Activated CD4-positive, alpha-beta T cell treated with anti-CD3 and anti-CD28 coated beads, Interleukin-2, amount 50 U/mL, for 1 hour (primary cell): ENCODE measurements at regions not wholly inside any gene's neighbourhood (a gene's known extent, or its start where the extent isn't known, plus 50 kb on each side); places are given as distances from the start of the nearest gene placed in this dataset.
A peak's percentile ranks its signal among the peaks of the same experiment; 100 is the strongest.
"Not testable (repeated sequence)": the region's sequence is repeated elsewhere in the genome, so short reads cannot be mapped to it uniquely, and the experiment has no call there.

Source experiments
- DNase-seq: peaks from one replicate; pipeline ENCODE4 v3.0.0-alpha.2; 2020

DNA sequence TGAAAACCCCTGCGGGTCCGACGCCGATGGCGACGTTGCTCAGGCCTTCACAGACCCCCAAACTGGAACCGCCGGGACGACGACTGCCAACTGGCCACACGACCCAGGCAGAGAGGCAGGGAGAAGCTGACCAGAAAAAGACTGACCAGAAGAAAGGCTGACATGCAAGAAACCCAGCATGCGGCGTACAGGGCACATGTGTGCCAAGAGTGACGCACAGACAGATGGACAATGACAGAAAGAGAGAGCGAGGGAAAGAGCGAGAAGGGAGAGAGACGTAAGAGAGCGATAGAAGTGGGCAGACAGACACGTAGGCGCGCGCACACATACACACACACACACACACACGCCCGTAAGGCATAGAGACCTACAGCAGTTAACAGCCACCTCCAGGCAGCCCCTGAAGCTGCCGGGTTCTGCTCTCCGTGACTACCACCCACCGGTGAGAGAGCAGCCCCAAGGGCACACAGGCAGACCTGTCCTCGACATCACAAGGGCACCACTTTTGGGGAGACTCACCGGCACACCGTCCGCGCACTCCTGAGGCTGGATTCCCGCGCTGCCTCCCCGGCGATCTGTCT is 67.2 kb upstream of the ZNF527 start:
- DNase-seq: no peak

DNA sequence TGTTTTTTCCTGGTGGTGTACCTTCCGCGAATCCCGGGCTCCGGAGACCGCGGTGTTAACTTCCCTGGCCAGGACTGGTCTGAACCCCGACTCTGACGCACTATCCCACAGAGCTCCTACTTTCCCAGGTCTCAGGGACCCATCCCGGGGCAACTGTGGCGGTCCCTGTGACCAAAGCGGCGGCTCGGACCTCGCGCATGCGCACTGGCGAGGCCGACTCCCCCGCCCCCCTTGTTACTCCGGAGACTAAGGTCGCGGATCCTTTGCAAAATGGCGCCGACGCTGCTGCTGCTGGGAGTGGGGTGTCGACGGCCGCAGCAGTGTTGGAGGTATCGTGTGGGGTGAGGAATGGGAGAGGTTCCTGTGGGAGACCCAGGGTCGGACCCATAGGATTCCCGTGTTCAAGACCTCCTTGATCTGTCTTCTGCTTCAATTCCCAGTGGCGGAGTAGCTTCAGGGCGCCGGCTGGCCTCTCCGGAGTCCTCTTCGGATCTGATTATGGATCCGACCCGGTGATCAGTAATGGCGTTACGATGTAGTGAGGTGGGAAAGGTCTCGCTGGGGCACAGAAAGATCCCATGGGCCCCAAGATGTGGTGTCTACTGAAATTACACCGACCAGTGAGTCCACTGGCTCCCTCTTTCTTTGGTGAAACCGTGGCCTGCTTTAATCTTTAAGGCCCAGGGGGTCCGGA is 66.6 kb upstream of the ZNF527 start:
- no peak for DNase-seq

DNA sequence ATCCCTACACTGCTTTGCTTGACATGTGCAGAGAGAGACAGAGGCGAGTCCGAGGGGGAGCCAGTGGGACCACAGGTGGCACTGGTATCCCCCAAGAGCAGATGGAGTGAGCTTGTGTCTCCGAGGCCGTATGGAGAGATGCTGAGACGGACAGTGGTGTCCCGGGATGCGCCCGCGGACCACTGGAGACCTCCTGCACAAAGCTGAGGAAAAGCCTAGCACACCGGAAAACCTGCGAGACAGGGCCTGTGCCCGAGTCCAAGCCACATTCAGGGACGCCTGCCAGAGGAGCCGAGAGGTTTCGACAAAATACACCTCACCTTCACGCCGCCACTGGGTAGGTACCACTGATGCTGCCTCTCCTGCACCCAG is 66.0 kb upstream of the ZNF527 start:
- no peak for DNase-seq

DNA sequence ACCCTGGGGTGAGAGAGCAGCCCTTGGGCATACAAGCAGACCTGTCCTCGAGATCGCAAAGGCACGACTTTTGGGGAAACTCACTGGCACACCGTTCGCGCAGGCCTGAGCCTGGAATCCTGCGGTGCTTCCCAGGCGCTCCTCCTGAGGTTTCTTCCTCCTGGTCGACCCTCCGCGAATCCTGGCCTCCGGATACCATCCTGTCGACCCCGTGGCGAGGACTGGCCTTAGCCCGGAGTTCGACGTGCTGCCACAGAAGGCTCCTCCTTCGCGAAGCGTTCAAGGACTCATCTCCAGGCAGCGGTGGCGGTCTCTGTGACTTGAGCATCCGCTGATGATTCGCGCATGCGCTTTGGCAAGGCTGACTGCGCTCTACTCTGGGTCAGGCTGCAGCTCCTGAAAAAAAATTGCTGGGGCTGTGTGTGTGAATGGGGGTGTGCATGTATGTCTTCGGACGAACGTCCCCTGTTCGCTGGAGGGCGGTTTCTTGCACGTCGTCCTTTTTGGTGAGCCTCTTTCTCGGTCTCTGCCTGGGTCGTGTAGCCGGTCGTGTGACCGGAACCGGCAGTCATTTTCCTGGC is 64.4 kb upstream of the ZNF527 start:
- no peak for DNase-seq

DNA sequence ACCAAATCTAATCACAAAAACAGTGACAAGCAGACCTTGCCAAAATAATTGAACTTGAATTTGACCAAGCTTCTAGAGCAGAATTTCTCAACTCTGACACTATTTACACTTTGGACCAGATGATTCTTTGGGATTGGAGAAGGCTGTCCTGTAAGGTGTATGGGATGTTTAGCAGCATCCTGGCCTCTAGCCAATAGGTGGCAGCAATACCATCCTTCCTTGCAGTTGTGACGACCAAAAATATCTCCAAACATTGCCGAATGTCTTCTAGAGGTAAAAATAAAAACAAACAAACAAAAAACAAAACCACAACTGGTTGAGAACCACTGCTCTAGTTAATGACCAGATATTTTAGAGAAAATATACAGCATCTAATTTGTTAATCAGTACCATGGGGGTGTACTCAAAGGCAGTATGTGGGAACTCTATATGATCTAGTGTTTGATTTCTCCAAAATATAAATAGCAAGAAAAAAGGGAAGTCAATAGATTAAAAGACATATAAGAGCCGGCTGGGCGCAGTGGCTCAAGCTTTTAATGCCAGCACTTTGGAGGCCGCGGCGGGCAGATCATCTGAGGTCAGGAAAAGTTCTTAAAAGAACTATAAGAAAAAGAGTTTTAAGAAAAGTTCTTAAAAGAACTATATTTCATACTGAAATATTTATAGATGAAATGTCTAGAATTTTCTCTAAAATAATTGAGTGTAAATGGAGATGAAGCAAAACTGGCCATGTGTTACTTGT is 60.9 kb upstream of the ZNF527 start:
- DNase-seq: no peak

DNA sequence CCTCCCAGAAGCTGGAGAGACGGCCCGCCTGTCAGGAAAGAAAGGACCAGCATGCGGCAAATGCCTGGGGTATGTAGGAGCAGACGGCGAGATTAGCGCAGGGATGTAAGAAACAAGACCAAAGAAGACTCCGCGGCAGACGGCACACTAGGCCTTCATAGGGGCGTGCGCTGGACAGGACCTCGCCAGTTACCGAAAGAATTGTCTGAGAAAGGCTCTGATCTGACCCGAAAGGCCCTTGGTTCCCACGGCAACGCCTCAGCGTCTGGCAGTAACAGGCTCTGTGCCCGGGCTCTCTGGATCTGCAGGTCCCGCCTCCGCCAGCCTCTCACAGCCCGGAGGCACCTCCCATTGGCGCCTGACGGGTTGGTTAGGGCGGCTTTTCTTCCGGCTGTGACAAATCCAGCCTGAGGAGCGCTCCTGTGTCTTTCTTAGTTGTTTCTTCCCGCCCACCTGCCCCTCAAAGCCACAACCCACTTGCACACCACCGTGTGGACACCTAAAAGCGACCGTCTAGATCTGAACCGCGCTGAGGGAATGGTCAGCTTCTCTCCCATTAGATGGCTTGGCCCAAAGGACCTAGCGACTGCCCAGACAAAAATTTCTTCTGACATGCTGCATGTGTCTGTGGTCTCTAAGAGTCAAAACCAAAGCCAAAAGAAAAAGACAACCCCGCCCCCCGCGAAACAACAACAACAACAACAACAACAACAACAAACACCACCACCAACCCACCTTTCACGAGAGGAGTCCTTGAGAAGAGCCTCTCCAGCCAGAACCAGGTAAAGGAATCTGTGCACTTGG is 58.2 kb upstream of the ZNF527 start:
- peak; percentile 39 for DNase-seq

DNA sequence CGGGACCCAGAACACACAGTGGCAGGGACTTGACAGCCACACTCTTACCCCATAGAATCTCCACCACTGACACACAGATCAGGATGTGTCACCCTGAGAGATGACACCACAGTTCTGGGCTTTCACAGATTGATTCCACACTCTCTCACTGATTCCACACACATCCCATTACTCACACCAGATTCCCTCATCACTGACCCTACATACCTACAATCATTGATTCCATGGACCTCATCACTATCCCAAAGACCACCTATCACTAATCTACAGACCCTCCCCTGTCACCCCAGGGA is 57.6 kb upstream of the ZNF527 start:
- DNase-seq: no peak

DNA sequence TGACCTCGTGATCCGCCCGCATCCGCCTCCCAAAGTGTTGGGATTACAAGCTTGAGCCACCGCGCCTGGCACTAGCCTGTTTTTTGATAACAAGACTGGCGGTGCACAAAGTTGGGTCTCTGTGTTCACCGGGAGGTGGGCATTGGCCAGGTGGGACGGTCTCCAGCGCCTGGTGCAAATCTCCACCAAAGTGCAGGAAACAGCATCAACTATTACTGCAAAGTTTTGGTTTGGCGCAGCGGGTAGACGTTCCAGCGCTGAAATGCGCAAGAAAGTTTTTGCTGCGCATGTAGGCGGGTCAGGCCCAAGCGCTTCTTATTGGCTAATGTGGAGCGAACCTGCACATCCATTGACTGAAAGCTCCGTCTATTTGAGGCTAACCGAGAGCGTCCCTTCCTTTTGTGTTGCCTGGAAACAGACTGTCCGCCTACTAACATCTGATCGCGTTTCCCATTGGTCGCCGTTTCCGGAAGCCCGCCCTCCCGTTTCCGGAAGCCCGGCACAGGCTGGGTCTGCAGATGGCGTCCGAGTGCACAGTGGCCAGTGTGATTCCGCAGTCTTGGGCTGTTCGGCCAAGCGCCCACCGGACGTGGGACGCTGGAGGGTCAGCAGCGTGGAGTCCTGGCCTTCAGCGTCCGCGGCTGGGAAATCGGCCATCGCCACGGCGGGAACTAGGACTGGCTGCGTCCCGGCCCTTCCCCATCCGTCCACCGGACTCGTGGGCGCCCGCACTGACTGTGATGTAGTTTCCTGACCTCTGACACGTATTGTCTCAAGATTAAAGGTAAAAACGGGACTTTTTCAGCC is 53.3 kb upstream of the ZNF527 start:
- DNase-seq: peak; percentile 87

DNA sequence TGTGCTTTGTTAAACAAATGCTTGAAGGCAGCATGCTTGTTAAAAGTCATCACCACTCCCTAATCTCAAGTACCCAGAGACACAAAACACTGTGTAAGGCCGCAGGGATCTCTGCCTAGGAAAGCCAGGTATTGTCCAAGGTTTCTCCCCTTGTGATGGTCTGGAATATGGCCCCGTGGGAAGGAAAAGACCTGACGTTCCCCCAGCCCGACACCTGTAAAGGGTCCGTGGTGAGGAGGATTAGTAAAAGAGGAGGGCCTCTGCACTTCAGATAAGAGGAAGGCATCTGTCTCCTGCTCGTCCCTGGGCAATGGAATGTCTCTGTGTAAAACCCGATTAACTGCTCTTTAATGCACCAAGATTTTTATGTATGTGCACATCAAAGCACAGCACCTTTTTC is 49.9 kb upstream of the ZNF527 start:
- DNase-seq: not testable (repeated sequence)
